T-helper 22 cell (primary cell): ENCODE measurements at regions not wholly inside any gene's neighbourhood (a gene's known extent, or its start where the extent isn't known, plus 50 kb on each side); places are given as distances from the start of the nearest gene placed in this dataset.

Experiments used
- DNase-seq: peaks from one replicate; pipeline ENCODE4 v3.0.0-alpha.2; 2020; ENCODE audit warnings: low read depth

DNA sequence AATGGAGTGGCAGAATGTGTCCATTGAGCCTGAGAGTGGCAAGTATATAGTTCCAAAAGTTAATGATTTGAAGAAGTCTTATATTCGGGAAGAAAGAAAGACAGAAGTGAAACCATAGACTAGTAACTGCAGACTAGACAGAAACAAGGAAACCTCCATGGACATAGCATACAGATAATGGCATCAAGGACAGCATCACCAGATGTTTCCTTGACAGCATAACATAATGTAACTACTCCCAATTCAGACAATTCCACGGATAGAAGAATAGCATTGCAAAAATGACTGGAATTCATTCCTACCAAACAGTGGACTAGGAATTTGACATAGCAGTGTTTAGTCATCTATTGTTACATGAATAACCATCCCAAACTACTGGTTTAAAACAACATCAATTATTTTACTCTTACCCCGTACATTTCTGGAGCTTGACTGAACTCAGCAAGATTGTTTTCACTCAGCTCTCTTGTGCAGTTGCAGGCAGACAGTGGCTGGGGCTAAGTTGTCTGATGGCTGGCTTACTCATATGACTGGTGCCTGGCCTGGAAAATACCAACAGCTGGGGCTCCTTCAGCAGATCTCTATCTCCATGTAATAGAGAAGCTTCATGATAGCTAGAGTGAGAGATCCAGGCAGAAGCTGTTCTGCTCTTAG is 109.7 kb upstream of the GADL1 start:
- no peak for DNase-seq

DNA sequence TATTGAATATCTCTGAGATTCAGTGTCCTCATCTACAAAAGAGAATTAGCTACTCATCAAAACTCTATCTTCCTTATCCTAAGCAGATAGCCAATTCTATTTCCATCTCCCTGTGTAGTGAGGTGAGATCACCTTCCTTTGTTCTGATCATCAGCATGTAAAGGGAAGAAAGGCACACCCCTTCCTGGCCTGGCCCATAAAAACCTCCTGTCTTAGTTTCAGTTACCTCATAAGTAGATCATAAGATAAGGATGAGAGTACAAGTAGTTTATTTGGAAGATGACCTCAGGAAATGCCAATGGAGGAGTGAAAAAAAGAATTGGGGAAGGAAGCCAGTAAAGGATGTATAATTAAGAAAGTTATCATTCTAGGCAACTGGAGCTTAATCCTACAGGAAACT is 114.5 kb upstream of the GADL1 start:
- DNase-seq = no peak

DNA sequence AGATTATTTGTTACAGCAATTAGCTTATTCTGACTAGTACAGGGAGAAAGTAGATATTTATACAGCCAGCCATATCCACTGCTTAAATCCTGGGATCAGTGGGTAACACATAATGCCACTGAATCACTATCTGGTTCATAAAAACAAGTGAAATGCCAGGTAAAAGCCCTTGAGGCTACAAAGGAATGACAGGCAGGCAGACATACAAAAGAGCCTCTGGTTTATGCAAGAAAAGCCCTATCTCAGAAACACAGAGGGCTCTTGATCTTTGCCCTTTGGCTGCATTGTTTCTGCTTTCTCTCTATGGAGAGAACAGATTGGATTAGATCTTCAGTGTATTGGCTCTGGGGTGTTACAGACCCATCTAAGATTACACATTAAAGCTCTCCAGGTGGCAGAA is 115.4 kb upstream of the GADL1 start:
- DNase-seq = no peak

DNA sequence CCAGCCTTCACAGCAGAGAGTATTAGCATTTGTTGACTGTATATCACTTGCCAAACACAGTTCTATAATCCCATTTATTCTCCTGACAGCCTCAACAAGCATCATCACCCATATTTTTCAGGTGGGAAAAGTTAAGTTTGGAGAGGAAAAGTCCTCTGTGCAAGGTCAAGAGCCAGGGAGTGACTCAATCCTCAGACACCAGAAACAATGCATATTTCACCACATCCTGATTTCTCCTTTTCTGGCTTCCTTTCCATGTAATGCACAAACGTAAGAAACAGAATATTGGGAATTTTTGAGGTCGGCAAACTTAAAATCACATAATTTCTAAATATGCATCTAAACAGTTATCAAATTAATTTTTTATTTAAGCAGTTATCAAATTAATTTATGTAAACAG is 116.0 kb upstream of the GADL1 start:
- no peak for DNase-seq

DNA sequence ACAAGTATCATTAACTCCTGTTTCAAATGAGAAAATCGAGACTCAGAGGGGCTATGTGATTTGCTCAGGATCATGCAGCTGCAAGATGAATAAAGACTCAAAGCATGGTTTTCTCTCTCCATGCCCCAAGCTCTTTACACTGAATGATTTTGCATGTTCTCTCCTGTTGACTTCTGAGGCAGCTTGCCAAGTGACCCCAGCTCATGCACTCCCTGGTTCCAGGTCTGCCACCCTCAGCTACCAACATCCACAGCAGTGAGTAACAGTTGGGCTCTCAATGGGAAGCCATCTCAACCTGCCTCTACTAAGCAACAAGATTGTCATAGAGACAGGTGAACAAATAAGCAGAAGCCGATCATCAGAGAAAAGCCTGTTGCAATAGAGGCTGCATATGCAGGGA is 116.9 kb upstream of the GADL1 start:
- no peak for DNase-seq

DNA sequence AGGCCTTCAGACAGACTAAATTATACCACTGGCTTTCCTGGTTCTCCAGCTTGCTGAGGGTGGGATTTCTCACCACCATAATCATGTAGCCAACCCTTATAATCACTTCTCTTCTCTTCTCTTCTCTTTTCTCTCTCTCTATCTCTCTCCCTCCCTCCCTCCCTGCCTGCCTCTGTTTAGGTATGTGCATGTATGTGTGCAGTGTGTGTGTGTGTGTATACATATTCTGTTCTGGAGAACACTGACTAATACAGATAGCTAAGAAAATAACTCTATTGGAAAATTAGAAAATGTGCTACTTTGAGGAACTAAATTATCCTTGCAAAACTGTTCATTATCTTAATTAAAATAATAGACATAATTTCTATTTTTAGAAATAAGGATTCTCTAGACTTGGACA is 118.6 kb upstream of the GADL1 start:
- no peak for DNase-seq

DNA sequence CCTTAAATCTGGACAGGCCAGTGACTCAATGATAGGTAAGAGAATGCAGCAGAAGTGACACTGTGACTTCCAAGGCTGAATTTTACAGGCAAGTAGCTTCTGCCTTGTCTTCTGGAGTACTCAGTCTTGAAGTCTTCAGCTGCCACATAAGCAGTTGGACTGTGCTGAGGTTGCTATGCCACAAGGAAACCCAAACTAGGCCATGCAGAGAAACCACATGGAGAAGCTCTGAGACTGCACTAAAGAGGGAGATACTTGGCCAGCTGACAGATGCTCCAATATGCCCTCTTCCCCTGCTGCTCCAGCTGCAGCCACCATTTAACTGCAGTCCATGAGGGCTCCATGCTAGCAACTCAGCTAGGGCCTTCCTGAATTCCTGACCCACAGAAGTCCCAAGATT is 119.4 kb upstream of the GADL1 start:
- DNase-seq = no peak

DNA sequence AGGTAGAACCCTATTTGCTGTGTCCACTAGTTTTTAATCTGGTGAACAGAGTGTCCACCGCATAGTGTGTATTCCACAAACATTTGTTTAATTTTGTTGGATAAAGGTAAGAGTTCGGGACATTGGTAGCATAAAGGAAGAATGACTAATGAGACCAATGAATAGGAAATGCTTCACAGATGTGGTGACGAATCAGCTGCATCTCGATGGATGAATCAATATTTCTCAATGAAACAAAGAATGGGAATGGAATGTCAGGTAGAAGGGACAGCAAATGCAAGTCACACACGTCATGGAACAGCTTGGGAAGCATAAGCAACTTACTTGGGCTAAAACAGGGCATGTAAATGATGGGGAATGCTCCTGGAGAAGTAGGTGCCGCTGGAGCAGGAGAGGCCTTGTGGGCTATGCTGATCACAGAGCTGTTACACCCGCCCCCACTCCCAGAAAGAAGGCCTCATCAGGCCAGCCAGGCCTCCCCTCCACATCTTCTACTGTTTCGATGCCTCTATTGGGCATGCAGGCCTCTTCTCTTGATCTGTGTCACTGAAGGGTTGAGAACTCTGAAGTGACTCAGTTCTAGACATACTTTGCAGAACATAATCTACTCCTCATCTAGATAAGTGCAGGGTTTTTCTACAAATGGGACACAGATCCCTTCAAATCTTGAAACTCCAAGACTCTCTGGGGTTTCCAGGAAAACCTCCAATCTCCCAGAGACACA is 120.0 kb upstream of the GADL1 start:
- no peak for DNase-seq

DNA sequence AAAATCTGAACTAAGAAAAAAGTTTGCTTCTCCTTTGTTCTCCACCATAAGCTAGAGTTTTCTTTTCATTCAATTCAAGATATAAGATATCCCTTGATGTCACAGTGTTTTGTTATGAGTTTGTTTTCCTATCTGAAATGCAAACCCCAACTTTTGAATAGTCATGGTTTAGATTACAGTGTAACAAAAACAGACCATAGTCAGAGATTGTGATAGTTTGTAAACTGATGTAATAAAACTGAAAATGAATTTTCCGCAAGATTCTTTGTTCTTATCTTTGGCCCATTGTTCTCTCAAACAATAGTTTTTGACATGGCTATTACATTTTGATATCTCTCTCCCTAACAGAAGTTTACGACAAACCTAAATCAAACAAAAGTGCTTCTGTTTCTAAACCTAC is 121.7 kb upstream of the GADL1 start:
- DNase-seq = no peak

DNA sequence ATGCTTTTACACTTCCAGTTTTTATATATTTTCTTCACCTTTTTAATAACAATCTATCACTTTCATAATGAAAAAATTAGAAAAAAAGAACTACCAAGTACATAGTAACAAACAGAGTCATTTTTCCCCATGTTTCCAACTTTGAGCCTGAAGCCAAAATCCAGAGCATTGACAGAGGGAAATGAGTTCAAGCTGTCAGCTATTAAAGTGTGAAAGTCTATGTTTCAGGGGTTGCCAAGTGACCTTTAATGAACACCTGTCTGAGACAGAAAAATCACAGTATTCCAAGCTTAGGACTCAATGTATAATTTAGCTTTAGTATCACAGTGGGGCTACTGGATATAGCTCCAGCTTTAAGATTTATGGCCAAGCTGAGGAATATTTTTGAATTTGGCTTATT is 128.3 kb upstream of the GADL1 start:
- no peak for DNase-seq

DNA sequence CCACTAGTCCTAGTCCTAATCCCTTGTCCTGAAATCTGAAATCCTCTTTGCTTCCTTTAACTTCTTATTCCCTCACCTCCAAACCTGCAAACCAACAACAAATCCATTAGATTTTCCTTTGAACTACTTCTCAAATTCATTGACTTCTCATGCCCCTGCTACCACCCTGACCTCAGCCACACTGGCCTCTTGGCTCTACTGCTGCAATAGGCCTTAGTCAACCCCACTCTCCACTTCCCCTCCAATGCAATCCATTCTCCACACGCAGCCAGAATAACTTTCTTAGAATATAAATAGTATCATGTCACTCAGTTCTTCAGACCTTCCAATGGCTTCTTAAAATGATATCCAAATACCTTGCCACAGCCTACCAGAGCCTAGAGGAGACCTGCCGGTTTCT is 131.1 kb upstream of the GADL1 start:
- no peak for DNase-seq

DNA sequence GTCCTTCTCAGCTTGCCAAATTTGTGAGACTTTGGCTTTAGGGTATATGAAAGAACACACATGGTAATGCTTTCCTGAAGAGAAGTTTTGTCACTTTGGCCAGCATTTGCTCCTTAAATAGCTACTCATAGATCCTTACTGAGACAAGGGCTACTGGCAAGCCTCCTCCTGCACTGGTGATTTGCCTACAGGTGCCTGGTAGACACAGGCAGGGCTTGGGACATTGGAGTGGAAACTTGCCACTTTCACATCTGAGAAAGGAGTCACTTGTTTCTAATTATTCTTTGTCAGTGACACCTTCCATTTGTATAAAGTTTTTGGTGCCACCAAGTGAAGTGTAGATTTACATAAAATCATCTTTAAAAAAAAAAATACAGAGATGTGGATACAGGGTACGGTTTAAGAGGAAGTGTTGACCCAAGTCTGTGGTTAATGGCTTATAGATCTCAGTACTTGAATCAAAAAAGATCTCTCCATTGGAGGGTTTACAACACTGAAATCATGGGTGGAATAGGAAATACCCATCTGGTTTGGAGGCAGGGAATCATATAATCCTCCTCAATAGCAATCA is 132.8 kb upstream of the GADL1 start:
- no peak for DNase-seq

DNA sequence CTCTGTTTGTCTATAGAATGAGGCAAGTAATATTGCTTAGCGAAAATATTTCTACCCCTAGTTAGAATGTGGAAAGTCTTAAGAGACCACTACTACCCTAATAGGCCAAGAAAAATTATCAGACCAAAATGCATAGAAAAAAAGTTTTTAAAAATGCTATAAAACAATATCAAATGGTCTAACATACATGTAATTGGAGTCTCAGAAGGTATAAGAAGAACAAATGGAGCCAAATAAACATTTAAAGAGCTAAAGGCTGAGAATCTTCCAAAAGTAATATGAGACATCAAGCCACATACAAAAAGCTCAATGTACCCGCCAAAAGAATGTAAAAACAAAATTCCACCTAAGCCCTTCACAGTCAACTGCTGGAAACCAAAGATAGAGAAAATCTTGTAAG is 133.5 kb upstream of the GADL1 start:
- DNase-seq = no peak

DNA sequence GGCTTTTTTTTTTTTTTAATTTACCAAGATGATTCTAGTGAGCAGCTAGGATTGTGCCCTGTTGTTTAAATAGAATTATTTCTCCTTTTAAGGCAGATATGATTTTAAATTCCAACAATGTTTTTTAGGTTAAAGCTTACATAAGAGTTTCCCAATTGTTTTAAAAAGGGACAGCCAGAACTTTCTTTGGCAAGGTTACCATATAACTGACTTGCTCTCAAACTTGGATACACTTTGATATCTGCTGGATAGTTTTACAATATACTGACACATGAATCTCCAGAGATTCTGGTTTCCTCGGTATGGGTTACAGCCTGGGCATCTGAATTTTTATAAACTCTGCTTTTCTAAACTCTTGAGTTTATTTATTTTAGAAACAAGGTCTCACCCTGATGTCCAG is 134.3 kb upstream of the GADL1 start:
- no peak for DNase-seq

DNA sequence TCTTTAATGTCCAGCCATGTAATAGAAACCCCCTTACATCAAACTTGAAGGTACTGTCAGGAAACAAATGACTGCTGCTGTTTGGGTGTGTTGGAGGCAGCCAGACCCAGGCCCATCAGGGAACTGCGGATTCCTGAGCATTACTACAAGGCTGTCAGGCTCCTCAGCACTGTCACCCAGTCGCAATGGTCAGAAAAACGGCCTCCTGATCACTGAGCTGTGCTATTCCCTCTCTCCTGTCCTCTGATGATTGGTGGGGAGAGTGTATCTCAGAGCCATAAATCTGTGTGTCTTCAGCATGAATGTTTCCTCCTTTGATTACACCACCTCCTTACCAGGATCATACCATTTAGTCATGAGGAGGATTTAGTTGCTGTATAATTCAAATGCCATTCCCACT is 135.2 kb upstream of the GADL1 start:
- no peak for DNase-seq

DNA sequence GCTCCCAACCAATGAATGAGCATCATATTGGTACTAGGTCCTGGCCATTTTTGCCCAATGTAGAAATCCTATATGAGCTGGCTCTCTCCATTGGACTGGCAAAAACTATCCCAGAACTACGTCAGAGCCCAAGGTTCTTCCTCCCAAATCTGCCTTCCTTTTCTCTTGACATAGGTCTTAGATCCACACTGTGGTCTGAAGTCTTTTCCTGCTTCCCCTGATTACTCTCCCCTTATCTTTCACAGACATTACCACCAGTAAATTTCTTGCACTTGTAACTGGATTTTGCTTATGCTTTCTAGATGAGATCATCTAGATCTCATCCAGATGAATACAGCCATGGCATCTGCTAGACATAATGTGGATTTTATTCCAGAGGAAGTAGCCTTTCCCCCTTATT is 141.2 kb upstream of the GADL1 start:
- DNase-seq = no peak

DNA sequence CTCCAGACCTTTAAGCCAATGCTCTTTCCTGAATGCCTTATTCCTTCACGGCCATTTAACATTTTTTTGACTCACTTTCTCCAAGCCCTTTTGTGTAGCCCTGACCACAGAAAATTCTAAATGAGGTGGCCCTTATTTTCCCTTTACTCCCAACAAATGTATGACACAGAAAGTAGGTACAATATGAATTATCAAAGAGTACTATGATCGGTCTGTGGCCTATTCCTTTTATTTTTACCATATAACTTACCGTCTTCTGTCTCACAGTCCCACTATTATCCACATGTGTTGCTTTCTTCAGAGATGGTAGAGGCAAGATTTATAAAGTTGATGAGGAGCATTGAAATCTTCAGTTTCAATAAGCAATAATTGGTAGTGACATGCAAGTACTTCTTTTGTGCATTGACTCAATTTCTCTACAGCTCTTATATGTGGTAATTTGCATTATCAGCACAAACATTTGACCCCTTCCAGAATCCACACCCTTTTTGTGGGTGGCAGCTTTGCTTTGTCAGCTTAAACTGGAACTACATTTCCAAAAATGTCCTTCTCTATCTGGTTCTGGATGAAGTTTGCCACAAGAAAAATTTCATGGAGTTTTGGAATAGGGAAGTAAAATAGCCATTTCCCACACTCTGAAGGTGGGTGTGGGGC is 143.8 kb upstream of the GADL1 start:
- no peak for DNase-seq

DNA sequence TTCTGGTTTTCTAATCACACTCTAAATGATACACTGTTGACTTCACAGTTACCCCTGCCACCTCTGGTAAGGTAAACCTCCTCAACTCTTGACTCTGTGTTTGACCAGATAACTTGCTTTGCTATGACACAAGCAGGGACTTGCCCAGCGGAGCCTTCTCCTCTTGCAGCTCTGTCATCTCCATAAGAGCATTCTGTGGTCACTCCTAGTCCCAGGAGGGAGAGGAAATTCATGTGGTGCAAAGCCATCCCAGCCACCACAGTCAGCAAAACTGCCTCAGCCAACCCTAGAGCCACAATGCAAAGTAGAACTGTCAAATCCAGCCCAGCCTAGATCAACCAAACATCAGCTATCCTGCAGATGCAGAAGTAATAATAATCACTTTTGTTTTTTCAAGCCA is 144.7 kb upstream of the GADL1 start:
- DNase-seq = no peak

DNA sequence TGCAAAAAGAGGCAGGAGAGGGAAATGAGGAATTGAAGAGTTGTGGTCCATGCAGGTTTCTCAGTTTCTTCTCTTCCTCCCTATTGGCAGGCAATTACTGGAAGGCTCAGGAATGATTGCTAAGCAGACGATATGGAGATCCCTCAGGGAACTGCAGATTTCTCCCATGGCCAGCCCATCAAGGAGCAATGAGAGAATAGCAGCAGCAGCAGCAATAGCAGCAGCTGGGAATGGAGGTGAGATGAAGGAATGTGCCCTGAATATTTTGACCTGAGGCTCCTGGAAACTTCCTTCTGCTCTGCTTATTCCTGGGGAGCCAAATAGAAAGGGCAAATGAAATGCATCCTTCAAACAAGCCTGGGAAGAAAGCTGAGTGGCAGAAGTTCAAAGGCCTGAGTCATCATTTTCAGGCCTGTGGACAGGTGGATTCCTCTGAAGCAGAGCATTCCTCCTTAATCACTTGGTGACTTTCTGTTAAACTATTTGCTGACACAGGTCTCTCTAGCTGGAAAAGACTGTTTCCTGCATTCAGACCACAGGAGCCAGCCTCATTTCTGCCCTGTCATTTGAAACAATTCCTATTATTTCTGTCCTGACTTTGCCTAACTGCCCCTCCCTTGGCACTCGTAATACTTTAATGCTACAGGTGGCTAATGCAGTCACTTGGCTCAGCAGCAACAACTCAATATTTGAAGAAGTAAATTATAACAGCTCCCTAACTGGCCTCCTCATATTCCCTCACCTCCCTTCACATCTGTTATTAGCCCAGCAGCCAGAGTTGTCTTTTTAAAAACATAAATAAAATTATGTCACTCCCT is 146.9 kb upstream of the GADL1 start:
- no peak for DNase-seq

DNA sequence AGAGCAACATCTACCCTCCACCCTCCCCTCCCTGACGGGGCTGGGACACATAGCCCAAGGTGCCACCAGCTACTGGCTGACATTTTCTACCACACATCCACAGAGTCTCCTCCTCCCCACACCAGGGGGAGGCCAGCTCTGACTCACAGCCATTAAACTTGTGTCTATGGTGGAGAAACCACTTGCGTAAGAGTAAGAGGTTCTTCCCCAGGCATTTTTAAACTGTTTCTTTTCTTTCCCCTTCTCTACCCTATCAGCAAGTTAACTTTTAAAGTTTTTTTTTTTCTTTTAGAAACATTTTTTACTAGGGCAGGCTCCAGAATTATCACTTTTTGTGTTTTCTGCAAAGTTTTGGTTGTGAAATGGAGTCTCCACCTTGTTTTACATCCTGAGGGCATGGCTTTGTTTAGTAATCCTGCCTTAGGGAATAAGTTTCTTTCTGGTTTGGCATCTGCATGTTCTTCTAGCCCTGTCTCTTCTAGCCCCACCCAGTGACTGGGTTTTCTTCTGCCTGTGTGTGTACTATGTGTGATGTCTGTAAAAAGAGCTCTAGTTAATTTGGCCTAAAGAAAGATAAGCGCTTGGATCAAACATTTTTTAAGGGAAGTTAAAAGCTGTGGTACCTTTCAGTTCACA is 148.8 kb upstream of the GADL1 start:
- DNase-seq = no peak

DNA sequence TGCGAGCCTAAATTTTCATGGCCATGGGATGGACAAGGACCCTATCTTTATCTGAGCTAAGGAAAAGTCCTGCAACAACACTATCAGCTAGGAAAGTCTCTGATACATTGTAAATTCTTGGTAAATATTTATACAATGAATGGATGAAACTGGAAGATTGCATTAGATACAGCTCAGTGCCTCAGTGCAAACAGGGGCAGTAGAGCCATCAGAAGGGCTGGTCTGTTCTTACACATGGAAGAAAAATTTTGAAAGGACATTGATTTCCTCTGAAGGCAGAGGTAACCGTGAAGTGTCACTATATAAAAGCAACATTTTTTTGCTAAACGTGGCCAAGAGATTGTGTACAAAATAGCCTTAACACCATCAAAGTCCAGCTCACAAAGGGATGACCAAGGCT is 153.2 kb upstream of the GADL1 start:
- no peak for DNase-seq

DNA sequence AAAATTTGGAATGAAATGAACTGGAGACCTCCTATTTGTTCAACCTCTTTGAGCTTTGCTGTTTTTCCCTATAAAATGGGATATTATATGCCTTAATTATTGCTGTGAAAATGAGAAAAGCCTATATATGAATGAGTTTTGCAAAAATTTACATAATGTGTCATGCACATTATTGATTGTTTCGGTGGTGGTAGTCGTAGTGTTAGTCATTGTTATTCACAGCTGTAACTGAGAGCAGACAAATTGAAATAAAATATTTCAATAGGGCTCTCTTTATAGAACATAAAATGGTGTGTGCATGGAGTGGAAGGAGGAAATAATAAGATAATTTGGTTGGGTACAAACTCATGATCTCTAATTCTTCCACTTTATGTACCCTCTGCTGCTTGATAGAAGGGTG is 153.7 kb upstream of the GADL1 start:
- no peak for DNase-seq
